HG02938 (cell line): ENCODE measurements at regions not wholly inside any gene's neighbourhood (a gene's known extent, or its start where the extent isn't known, plus 50 kb on each side); places are given as distances from the start of the nearest gene placed in this dataset.

Experiments used
- ATAC-seq: cut with Tn5 transposase; IDR thresholded peaks from one replicate; pipeline ENCODE4 v1.9.1; 2021; ENCODE audit warnings: mild to moderate bottlenecking, moderate library complexity; ENCODE audit not compliant: unreplicated experiment

DNA sequence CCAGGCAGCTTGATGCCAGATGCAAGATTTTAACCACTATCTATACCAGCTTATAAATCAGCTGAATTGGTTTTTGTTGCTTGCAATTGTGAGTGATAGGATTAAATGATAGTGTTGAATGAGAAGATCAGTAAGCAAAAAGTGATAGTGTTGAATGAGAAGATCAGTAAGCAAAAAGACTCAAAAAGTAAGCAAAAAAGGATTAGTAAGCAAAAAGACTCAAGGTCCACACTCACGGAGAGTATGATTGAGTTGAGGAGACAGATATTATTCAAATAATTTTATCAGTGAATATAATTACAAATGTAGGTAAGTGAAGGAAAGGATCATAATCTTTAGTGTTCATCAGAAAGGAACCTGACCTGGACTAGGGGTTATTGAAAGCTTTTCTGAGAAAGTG lies 58.0 kb upstream of the ARRDC3 start:
- no peak for ATAC-seq

DNA sequence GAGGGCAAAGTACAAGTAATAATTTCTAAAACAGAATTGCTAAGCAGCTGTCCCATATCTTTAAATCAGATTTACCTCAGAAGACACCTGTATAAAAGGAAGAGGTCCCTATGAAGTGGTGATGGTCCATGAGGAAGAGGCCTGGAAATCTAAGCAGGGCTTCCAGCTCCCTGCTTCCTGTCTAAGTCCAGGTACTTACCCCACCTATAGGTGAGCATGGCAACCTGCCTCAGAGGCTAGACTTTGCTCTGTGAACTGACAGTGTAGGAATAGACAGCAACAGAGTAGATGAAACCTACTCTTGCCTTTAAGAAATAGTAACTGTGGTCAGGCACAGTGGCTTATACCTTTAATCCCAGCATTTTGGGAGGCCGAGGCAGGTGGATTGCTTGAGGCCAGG lies 55.8 kb upstream of the ARRDC3 start:
- ATAC-seq, result no peak

- no peak for ATAC-seq
Observed at GRCh38 chr5:91436241-91436640, 53.1 kb upstream of the ARRDC3 start.

DNA sequence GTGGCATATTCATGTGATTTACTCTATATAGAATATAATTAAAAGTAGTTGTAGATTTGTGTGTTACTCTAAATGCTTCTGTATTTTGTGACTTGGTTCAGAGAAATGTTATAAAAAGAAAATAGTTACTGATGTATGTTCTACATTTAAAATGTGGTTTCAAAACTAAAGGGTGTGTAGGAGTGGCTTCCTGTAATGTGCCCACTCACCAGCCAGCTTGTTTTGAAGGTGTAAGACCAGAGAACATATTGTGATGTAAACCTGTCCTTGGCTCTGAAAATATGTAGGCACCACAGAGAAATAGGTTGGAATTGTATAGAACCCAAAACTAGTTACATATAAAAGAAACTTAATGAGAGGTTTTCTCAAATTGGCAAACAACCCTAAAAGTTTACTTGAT lies 51.2 kb upstream of the ARRDC3 start:
- no peak for ATAC-seq

- ATAC-seq, result no peak
Observed at GRCh38 chr5:91433861-91434260, 50.7 kb upstream of the ARRDC3 start.
